Adrenal gland (tissue), 9 donors: ENCODE measurements at regions not wholly inside any gene's neighbourhood (a gene's known extent, or its start where the extent isn't known, plus 50 kb on each side); places are given as distances from the start of the nearest gene placed in this dataset.

Experiments used
- DNase-seq, 7 donors: peaks; one replicate each; pipeline ENCODE4 v3.0.0-alpha.2; 2019 to 2020
- H3K27ac ChIP-seq, 5 donors: fragments of 200-600 bp; sonication (generic) in 4 of 5; 1 replicate in 3 of 5; 2 replicates in 2 of 5; pipeline versions ENCODE4 v1.5.1 to v1.8.0; 2016 to 2020; ENCODE audit warnings: mild to moderate bottlenecking in 1 of 5
- H3K27me3 ChIP-seq: fragments of 200-600 bp; 2 replicates; pipeline ENCODE4 v1.8.0; 2021
- H3K36me3 ChIP-seq, 2 donors: fragments of 200-600 bp; replicated peaks in 1 of 2; 1 replicate in 1 of 2; 2 replicates in 1 of 2; pipeline versions ENCODE4 v1.5.1 to v1.8.0; 2018 to 2022
- H3K4me1 ChIP-seq, 2 donors: fragments of 200-600 bp; replicated peaks in 1 of 2; 1 replicate in 1 of 2; 2 replicates in 1 of 2; pipeline versions ENCODE4 v1.5.1 to v1.8.0; 2018 to 2021
- H3K4me3 ChIP-seq, 4 donors: fragments of 200-600 bp; sonication (generic) in 3 of 4; one replicate each; pipeline ENCODE4 v1.5.1; 2016 to 2018
- H3K9me3 ChIP-seq, 3 donors: fragments of 200-600 bp; sonication (generic) in 1 of 3; replicated peaks in 1 of 3; 1 replicate in 2 of 3; 2 replicates in 1 of 3; pipeline versions ENCODE4 v1.5.1 to v1.8.0; 2016 to 2021
- POLR2A ChIP-seq, 2 donors: fragments of 450-650 bp; IDR thresholded peaks; one replicate each; pipeline ENCODE4 v1.6.1; 2017; ENCODE audit warnings: antibody characterized with exemption in 2 of 2, mild to moderate bottlenecking in 2 of 2, moderate library complexity in 1 of 2
- WGBS, 4 donors: extraction: QIAGEN DNeasy Blood & Tissue Kit in 2 of 4; methylation state at CpG; one replicate each; pipeline versions ENCODE4 v1.1.5 to v1.1.7; 2013 to 2017; 5-methylcytosine and 5-hydroxymethylcytosine counted together
- intact Hi-C, 2 donors: fragments of 100-400 bp; cut with DNase I; formaldehyde crosslinking; loops; one replicate each; pipeline versions ENCODE4 v1.14.1 to v1.15.0; 2022 to 2023
- TF ChIP-seq, protein P1 (sequence below), 6 experiments: fragments of 450-650 bp in 4 of 6; fragments of 200-600 bp in 2 of 6; sonication (generic) in 1 of 6; IDR thresholded peaks; 1 replicate in 5 of 6; 2 replicates in 1 of 6; pipeline versions ENCODE4 v1.5.1 to v1.8.0; 2016 to 2021; ENCODE audit warnings: antibody characterized with exemption in 6 of 6, mild to moderate bottlenecking in 2 of 6, moderate library complexity in 1 of 6
- donor health status: healthy with polysubstance abuse.
- donor health status: Bipolar disorder and iron deficiency.
- donor health status: DM: yes; HTN: yes; CAD: no.
- donor health status: DM: no; HTN: no; CAD: no.
- donor health status: DM: no; HTN: no; CAD: no.

DNA sequence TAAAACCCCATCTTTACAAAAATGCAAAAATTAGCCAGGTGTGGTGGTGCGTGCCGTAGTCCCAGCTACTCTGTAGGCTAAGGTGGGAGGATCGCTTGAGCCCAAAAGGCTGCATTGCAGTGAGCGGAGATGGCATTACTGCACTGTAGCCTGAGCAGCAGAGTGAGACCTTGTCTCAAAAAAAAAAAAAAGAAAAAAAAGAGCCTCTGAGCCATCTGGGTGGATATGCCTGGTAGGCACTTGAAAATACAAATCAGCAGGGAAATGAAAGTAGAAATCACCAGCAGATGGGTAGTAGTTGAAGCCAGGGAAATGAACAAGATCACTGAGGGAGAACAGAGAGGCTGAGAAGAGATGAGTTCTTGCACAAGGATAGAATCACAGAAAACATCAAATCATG, 131.0 kb upstream of the HMCN1 start:
- Histone ChIP-seq H3K27ac (no peak overlapping the region), H3K27me3 (no peaks in the 10 kb centered on the region), H3K4me1 (no peaks in the 10 kb centered on the region), H3K9me3 (no peaks in the 10 kb centered on the region), H3K36me3 (no peaks in the 10 kb centered on the region), H3K4me3 (no peak overlapping the region)
- DNase-seq = no peak
- WGBS, 4 donors = 98 to 99% (median 98%) methylated on average over 4 of the region's 4 CpGs
- TF ChIP-seq POLR2A (IDR thresholded peaks at IDR 0.05) = no peak
- TF ChIP-seq, protein P1, sequence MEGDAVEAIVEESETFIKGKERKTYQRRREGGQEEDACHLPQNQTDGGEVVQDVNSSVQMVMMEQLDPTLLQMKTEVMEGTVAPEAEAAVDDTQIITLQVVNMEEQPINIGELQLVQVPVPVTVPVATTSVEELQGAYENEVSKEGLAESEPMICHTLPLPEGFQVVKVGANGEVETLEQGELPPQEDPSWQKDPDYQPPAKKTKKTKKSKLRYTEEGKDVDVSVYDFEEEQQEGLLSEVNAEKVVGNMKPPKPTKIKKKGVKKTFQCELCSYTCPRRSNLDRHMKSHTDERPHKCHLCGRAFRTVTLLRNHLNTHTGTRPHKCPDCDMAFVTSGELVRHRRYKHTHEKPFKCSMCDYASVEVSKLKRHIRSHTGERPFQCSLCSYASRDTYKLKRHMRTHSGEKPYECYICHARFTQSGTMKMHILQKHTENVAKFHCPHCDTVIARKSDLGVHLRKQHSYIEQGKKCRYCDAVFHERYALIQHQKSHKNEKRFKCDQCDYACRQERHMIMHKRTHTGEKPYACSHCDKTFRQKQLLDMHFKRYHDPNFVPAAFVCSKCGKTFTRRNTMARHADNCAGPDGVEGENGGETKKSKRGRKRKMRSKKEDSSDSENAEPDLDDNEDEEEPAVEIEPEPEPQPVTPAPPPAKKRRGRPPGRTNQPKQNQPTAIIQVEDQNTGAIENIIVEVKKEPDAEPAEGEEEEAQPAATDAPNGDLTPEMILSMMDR (IDR thresholded peaks at IDR 0.05) = no peak
- intact Hi-C loops = no loop called here

DNA sequence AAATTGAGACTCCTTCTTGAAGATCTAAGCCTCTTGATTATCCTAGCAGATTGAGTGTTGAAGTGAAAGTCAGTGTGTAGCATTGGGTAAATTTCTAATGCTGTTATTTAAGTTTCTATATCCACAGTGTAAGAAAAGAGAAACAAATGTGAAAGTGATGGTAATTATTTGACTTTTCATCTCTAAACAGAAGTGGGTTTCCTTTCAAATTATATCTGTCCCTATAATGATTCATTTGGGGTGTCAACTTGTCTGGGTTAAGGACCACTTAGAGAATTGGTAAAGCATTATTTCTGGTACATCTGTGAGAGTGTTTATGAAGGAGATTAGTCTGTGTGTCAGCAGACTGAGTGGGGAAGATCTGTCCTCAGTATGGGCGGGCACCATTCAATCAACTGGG, 133.0 kb upstream of the HMCN1 start:
- 93 to 100% (median 98%) methylated on average over 1 of the region's 1 CpG for WGBS, 4 donors
- DNase-seq = no peak
- Histone ChIP-seq H3K4me1 (no peaks in the 10 kb centered on the region), H3K9me3 (no peaks in the 10 kb centered on the region), H3K27ac (no peak overlapping the region), H3K4me3 (no peak overlapping the region), H3K36me3 (no peaks in the 10 kb centered on the region), H3K27me3 (no peaks in the 10 kb centered on the region)
- TF ChIP-seq POLR2A (IDR thresholded peaks at IDR 0.05) = no peak
- TF ChIP-seq, protein P1 (IDR thresholded peaks at IDR 0.05) = no peak
- intact Hi-C loops = no loop called here

DNA sequence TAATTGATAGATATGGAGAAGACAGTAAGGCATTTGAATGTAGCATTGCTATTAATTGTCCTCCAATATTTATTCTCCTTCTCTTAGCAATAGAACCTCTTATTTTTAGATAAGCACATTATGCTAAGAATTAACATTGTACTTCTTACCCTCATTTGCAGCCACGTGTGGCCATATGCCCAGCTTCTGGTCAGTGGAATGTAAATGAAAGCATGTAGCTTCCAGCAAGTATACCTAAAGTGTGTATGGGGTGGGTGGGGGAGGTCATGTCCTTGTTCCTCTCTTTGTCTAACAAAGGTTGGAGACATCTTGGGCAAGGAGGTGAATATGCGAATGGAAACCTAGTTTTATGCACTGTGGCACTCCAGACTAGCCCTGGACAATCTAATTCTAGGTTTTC, 133.6 kb upstream of the HMCN1 start:
- Histone ChIP-seq H3K4me1 (no peaks in the 10 kb centered on the region), H3K9me3 (no peaks in the 10 kb centered on the region), H3K36me3 (no peaks in the 10 kb centered on the region), H3K4me3 (no peak overlapping the region), H3K27me3 (no peaks in the 10 kb centered on the region), H3K27ac (no peak overlapping the region)
- intact Hi-C loops = no loop called here
- no peak for DNase-seq
- WGBS, 4 donors = 60 to 93% (median 70%) methylated on average over 2 of the region's 2 CpGs
- TF ChIP-seq, protein P1 (IDR thresholded peaks at IDR 0.05) = no peak
- no peak for TF ChIP-seq POLR2A (IDR thresholded peaks at IDR 0.05)

DNA sequence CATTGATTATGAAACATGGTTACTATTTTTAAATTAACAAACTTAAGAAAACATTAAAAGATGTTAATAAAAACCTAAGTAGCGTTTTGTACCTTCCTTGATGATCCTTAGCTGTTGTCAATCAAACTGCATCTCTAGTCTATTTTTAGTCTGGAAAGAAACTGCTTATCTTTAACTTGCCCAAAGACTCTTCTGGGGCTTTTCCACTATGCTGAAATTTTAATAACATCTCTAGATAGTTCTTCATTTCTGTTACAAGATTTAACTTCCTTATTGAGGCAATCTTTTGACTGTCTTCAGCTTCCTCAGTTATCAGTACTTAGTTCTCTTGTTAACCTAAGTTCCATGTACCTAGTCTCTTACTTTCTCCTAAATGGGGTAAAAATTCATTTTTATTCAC, 135.9 kb upstream of the HMCN1 start:
- H3K27me3 ChIP-seq = no peaks in the 10 kb centered on the region
- H3K27ac ChIP-seq = no peak overlapping the region
- TF ChIP-seq, protein P1 (IDR thresholded peaks at IDR 0.05) = no peak
- no peak for TF ChIP-seq POLR2A (IDR thresholded peaks at IDR 0.05)
- 20 to 37% (median 31%) methylated on average over 1 of the region's 1 CpG for WGBS, 4 donors
- intact Hi-C loops = no loop called here
- H3K4me1 ChIP-seq = peaks cover 10 to 18% of the 10 kb centered on the region in 2 donors
- no peaks in the 10 kb centered on the region for H3K36me3 ChIP-seq
- DNase-seq = no peak
- H3K9me3 ChIP-seq = no peaks in the 10 kb centered on the region
- no peak overlapping the region for H3K4me3 ChIP-seq
